HG02623 (cell line): ENCODE measurements at regions not wholly inside any gene's neighbourhood (a gene's known extent, or its start where the extent isn't known, plus 50 kb on each side); places are given as distances from the start of the nearest gene placed in this dataset.

Experiments used
- ATAC-seq: cut with Tn5 transposase; IDR thresholded peaks from one replicate; pipeline ENCODE4 v1.9.1; 2021; ENCODE audit warnings: moderate library complexity; ENCODE audit not compliant: unreplicated experiment

- ATAC-seq, result no peak
Observed at GRCh38 chr11:91822805-91823204, 401.8 kb upstream of the FAT3 start.

GRCh38 chr11:91820709-91821108 lies 403.9 kb upstream of the FAT3 start:
- no peak for ATAC-seq

DNA sequence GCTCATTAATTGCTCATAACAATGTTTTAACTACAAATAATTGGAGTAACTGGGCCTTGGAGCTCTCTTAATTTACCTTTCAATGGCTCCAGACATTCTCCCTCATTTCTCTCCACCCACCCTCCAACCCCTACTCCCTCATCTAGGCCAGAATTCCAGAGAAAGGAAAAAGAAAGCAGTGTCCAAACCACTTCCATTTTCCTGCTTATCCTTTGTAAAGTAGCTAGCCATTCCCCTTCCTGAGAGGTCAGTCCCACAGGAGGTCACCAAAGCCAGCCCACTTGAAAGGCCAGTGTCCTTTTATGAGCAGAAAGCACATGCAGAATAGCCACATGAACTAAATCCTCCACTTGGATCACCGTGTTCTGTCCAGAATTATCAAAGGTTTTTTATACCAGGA lies 404.8 kb upstream of the FAT3 start:
- ATAC-seq, result no peak

DNA sequence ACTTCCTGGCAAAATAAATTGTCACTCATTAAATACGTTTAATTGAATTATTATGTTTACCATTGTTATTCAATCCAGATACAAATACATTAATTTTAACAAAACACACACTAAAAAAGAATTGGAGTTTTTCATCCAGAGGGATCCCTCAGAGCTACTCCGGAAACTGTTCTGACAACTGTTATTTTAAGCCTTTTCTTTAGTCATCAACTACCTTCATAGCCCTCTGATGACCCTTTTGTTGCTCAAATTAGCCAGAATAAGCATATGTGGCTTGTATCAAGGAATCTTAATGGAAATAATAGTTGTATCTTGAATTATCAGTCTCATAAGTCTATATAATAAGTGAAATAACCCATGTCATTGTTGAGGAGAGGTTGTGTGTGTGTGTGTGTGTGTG lies 405.4 kb upstream of the FAT3 start:
- no peak for ATAC-seq

DNA sequence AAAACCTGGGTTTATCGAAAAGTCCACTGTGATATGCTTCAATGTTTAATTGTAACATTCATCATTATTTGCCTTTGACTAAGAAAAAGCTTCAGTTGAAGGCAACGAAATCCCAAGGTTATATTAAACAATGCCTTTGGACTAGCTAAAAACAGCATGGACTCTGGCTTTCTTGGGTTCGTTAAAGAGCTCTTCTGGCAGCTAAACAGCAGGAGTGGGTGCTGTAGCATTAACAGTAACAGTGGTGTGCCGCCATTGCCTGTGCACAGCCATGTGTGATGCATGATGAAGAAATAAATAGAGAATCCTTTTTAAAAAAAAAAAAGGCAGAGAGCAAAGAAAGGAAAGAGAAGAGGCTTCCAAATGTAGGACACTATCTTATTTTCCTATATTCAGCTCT lies 406.6 kb upstream of the FAT3 start:
- ATAC-seq, result no peak

- ATAC-seq, result no peak
Observed at GRCh38 chr11:91813263-91813662, 411.4 kb upstream of the FAT3 start.

GRCh38 chr11:91810871-91811270 lies 413.7 kb upstream of the FAT3 start:
- no peak for ATAC-seq

GRCh38 chr11:91805293-91805692 lies 419.3 kb upstream of the FAT3 start:
- ATAC-seq, result no peak

GRCh38 chr11:91804042-91804441 lies 420.6 kb upstream of the FAT3 start:
- no peak for ATAC-seq

- no peak for ATAC-seq
Observed at GRCh38 chr11:91802475-91802874, 422.1 kb upstream of the FAT3 start.

- no peak for ATAC-seq
Observed at GRCh38 chr11:91800208-91800914, 424.3 kb upstream of the FAT3 start.

DNA sequence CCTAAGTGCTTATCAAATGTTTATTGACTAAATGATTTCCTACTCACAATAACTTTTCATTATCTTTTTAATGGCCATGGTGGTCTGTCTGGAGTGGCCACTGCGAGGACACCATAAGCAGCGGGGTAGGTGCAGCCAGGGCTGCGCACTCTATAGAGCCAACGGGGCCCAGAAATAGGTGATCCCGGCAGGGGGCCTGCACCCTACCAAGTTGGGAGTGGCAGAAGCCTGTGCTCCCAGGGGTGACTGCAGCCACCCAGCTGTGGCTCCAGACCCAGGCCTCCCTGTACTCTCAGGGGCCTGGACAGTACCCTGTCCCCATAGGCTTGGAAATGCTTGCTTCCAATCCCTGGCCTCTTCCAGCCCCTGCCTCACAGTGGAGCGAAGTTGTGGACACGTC lies 426.4 kb upstream of the FAT3 start:
- no peak for ATAC-seq

DNA sequence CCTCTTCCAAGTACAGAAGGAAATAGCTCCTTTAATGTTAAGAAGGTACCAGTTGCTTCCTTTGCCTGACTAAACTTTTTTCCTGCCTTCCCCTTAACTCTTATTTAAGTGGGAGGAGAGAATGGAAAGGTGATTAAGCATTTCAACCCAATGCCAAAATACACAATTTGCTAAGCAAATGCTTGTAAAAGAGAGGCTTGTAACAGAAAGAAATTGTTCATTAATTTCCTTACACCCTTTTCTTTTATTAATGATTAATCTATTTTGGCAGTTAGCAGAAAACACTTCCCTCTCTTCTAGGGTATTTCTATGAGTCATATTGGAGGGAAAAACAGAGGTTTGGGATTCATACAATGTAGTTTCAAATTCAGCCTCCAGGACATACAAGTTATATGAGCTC lies 427.6 kb upstream of the FAT3 start:
- ATAC-seq, result no peak

- no peak for ATAC-seq
Observed at GRCh38 chr11:91795139-91795887, 429.3 kb upstream of the FAT3 start.

- ATAC-seq, result no peak
Observed at GRCh38 chr11:91794146-91794545, 430.5 kb upstream of the FAT3 start.

GRCh38 chr11:91792779-91793262 lies 431.8 kb upstream of the FAT3 start:
- no peak for ATAC-seq

DNA sequence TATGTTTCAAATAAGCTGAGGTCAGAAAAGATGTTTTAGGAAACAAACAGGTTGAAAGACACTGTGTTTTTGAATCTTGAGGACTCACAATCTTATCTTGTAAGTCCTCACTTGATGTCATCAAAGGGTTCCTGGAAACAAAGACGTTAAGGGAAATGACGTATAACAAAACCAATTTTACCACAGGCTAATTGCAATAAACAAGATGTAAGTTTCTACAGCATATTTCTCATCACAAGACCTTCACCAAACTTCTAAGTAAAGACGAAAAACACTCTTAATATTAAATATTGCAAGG lies 433.5 kb upstream of the FAT3 start:
- ATAC-seq, result no peak

GRCh38 chr11:91790346-91791170 lies 434.1 kb upstream of the FAT3 start:
- ATAC-seq, result no peak

DNA sequence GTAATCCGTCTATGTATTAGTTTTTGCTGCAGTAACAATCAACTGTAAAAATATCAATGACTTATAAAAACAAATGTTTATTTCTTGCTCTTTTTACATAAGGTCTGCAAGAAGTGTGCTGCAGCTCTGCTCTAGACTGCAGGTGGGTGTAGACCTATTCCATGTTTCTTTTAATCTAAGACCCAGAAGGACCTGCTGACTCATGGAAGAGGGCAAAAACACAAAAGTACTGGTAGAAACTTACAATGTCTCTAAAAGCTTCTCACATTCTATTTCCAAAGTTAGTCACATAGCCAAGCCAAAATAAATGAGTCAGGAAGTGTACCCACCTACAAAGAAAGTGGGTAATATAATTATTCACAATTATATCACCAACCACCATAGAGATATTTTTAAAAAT lies 435.9 kb upstream of the FAT3 start:
- ATAC-seq, result no peak

DNA sequence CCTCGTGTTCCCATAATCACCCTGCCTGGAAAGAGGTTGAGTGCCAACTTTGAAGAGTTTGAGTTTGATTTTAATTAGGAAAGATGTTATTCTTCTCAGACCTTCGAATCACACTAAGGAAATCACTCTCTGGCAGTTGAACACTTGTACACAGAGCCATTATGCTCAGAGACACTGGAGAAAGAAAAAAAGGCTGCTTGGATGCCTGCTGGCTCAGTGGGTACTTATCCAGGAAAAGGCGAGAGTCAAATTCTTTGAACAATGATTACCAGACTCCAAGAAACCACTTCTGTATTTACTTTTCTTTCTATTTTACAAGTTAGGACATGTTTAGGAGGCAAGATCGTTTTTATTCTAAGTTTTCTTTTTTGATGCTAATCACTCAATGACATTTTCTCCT lies 438.5 kb upstream of the FAT3 start:
- no peak for ATAC-seq

- no peak for ATAC-seq
Observed at GRCh38 chr11:91783173-91783572, 441.4 kb upstream of the FAT3 start.

DNA sequence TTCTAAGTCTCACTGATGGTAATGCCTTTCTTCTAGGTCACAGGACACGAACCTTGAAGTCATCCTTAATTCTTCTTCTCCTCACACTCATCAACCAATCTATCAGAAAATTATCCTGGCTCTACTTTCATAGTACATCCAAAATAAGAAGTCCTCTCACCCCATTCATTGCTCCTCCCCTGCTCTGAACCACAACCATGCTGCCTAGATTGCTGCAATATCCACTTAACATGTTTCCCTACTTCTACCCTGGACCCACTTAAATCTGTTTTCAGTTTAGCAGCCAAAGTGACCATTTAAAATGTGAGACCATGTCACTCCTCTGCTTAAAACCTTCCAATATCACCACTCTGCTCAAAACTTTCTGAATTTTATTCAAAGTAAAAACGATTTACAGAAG lies 445.9 kb upstream of the FAT3 start:
- no peak for ATAC-seq
